Hippocampal formation (tissue), 2 donors: ENCODE measurements at regions not wholly inside any gene's neighbourhood (a gene's known extent, or its start where the extent isn't known, plus 50 kb on each side); places are given as distances from the start of the nearest gene placed in this dataset.
"Not testable (repeated sequence)": the region's sequence is repeated elsewhere in the genome, so short reads cannot be mapped to it uniquely, and the experiment has no call there.

ENCODE experiments used
- DNase-seq, 2 donors: peaks; one replicate each; lab custom pipeline; 2025; lab: John Stamatoyannopoulos, UW

DNA sequence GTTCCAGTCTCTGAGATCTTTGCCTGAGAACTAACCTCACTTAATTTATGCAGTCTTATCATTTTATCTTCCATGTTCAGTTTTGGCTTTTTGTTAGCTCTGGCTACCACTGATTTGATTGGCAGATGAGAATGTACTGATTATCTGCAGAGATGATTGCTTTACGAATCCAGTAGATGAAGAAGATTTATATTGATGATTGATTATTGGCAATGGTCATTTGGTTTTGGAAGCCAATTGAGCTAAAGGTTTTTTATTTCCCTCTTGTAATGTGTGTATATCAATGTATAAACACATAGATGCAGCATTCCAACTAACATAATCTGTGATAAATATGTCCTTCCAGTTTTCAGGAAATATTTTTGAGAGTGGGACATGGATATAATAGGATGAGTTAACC lies 763.6 kb downstream of the CDH11 start:
- DNase-seq = no peak

DNA sequence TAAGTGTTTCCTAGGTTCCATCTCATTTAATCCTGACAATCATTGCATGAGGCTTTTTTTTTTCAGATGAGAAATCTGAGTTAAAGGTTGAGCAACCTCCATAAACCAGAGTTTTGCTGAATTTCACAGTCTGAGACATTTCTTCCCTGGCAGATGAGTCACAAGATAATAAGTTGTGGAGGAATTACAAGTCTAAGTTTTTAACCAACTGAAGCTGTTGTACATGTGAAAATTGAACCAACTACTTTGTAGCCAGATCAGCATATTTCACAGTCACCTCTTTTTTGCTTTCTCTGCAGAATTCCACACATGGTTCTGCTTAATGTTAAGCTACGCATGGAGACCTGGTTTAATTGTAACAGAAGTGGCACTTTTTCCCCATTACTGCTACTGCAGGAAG lies 765.6 kb downstream of the CDH11 start:
- DNase-seq = no peak

DNA sequence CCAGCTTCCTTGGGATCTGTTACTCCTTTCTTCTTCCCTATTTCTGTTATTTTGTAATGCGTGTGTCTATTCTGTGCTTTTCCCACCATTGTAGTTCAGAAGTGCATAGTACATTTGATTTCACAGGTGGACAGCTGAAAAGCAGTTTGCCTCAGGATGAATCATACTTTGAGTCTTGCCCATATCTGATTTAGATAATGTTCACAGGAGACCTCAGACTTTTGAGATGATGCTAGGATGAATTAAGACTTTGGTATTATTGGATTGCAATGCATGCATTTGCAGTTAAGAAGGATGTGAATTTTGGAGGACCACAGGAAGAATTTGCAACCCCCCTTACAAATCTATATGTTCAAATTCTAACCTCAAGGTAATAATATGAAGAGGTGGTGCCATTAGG lies 769.6 kb downstream of the CDH11 start:
- no peak for DNase-seq

DNA sequence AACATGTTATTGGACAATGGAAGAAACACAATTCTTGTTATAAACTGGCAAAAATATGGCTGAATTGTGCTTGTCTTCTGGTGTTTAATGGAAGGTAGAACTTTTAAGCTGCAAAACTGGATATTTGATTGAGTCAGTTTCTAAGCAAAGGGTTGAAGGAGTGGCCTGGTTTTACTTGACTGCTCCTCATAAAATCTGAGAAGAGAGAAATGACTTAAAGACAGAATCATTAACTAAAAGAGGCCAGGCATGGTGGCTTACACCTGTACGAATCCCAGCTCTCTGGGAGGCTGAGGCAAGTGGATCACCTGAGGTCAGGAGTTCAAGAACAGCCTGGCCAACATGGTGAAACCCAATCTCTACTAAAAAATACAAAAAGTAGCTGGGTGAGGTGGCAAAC lies 770.7 kb downstream of the CDH11 start:
- no peak for DNase-seq

DNA sequence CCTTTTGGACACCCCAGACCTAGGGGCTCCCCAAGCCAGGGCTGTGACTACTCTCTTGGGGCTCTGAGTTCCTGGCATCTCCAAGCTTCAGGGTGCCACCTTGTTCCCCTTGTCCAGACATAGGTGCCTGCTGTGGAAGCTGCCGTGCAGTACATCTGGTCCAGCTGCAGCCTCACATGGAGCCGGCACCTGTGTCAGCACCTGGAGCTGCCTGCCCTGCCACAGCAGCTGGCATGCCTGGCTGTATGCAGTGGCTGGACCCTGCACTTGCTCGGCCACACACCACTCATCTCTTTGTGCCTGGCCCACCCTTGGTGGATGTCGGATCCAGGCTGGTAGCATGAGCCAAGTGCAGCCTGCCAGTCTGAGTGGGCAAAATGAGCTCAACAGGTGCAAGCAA lies 775.8 kb downstream of the CDH11 start:
- DNase-seq = no peak

DNA sequence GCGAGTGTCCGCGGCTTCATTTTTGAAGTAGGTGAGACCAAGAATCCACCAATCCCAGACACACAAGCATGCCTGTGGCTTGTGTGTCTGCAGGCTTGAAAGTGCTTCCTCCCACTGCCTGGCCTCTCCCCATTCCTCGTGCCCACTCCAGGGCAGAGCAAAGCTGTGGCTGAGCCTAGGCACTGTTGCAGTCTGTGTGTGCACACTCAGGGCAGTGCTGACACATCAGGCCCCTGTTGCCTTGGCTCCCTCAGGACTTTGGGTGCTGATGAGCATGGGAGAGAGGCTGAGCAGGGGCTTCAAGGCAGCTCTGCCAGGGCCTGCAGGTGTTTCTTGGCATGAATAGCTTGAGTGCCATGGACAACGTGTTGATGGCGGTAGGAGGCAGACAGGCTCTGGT lies 776.7 kb downstream of the CDH11 start:
- no peak for DNase-seq

DNA sequence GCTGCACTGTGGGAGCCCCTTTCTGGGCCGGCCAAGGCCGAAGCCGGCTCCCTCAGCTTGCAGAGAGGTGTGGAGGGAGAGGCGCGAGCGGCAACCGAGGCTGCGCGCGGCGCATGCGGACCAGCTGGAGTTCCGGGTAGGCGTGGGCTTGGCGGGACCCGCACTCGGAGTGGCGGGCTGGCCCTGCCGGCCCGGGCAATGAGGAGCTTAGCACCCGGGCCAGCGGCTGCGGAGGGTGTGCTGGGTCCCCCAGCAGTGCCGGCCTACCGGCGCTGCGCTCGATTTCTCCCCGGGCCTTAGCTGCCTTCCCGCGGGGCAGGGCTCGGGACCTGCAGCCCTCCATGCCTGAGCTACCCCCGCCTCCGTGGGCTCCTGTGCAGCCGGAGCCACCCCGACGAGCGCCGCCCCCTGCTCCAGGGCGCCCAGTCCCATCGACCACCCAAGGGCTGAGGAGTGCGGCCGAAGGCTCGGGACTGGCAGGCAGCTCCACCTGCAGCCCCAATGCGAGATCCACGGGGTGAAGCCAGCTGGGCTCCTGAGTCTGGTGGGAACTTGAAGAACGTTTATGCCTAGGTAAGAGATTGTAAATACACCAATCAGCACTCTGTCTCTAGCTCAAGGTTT lies 777.9 kb downstream of the CDH11 start:
- DNase-seq = not testable (repeated sequence)

DNA sequence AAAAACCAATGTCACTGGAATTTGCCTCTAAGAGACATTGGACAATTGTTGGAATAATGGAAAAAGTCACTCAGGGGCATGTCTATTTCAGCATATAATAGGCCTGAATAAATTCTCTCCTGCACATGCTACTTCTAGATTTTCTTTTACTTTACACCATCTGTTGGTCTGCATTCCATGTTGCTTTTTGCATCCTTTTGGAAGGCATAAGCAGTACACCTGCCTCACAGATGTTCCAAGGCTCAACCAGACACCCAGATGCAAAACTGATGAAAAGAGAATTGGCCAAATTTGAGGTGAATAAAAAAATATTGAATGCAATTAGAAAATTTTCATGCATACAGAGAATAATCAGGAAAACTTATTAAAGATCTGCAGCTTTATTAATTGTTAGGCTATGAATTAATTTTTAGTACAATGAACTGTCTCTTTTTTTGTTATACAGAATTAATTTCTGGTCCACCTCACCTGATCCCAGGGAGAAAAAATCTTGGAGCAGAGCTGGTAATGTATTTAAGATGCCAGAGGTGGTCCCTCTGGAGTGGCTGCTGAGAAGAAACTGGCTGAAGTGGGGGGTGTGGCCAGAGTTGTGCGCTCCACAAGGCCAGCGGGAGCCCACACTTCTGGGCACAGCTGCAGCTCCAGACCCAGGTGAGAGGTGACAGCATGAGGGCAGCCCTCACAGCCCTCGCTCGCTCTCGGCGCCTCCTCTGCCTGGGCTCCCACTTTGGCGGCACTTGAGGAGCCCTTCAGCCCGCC lies 778.6 kb downstream of the CDH11 start:
- no peak for DNase-seq

DNA sequence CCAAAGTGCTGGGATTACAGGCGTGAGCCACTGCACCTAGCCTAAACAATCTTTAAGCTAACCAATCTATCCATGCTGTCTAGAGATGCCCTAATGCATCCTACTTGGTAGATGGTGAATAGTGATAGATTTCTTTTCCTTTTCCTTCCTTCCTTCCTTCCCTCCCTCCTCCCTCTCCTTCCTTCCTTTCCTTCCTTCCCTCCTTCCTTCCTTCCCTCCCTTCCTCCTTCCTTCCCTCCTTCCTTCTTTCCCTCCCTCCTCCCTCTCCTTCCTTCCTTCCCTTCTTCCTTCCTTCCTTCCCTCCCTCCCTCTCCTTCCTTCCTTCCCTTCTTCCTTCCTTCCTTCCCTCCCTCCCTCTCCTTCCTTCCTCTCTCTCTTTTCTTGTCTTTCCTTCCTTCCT lies 780.5 kb downstream of the CDH11 start:
- DNase-seq = not testable (repeated sequence)

DNA sequence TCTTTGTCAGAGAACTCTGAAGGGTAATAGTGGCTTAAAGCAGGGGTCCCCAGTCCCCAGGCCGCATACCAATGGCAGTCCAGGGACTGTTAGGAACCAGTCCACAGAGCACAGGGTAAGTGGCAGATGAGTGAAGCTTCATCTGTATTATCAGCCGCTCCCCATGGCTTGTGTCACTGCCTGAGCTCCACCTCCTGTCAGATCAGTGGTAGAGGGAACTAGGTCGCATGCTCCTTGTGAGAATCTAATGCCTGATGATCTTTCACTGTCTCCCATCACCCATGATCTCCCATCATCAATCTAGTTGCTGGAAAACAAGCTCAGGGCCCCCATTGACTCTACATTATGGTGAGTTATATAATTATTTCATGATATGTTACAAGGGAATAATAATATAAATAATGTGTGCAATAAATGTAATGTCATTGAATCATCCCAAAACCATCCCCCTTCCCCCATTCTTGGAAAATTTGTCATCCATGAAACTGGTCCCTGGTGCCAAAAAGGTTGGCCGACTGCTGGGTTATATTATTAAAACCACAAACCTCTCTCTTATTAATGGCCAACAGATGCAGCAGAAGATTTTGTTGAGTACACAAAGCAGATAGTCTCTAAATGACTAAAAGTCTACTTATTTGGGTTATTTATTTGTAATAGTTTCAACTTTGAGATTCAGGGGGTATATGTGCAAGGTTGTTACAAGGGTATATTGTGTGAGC lies 782.7 kb downstream of the CDH11 start:
- DNase-seq = no peak

DNA sequence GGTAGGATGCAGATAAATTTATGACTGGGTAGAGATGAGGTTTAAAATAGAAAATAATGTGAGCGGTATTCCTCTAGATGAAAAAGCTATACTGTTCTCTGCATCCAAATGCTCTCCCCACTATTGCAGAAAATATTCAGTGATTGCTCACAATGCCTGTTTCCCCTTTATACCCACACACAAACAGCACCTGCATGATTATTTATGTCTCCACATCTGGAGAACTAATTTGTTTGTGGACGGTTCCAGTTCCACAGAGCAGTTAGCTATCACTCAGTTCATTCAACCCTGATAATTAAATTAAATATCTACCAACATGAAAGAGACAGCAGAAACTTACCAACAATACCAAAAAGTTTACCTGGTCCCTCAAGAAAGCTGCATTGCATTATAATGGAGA lies 800.0 kb downstream of the CDH11 start:
- no peak for DNase-seq

DNA sequence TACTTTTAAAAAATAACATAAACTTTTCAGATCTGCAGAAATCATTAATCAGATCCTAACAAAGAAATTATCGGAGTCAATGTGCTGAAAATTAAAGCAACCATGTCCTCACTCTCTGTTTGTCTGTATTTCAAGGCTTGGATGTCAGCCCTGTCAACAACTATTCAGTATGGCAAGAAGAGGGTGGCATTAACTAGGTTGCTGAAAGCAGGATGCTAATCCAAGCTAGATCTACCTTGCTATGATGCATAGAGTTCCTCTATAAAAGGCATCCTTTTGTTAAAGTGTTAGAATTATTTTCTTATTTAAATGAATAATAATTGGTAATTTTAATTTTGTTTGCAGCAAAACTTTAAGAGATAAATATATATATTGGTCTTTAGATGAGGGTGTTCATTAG lies 800.8 kb downstream of the CDH11 start:
- no peak for DNase-seq

DNA sequence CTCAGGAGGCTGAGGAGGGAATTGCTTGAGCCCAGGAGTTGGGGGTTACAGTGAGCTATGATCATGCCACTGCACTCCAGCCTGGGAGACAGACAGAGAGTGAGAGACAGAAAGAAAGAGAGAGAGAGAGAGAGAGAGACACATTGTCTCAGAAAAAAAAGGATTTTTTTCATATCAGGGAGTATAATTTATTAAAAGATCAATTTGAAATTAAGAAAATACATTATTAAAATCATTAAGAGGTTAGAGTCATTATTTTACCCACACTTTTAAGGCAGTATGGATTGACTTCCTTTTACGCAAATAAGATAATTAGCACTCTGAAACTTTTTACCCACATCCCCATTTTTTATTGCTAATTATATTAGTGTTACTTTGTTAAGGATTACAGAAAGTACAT lies 804.3 kb downstream of the CDH11 start:
- DNase-seq = no peak

DNA sequence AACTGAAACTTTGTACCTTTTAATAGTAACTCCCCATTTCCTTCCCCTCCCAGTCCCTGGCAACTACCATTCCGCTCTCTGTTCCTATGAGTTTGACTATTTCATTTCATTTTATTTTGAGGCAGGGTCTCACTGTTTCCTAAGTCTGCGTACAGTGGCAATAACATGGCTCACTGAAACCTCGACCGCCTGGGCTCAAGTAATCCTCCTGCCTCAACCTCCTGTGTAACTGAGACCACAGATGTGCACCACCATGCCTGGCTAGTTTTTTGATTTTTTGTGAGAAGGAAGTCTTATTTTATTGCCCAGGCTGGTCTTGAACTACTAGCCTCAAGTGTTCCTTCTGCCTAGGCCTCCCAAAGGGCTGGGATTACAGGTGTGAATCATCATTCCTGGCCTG lies 808.1 kb downstream of the CDH11 start:
- DNase-seq = no peak

DNA sequence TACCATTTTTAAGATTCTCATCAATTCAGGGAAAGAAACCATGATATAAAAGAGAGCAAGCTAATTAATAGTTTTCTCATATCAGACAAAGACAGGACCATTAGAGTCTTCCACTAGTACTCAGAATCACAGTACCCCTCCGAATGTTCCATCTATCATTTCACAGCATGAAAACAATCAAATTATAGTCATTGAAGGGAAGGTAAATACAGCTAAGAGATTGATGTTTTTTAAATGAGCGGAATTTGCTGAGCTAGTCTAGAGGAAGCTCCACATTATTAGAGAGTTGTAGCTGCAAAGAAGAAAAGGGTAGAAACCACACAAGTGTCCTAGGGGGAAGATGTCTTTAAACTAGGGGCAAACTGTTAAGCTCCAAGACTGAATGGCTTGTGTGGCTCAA lies 808.9 kb downstream of the CDH11 start:
- DNase-seq = no peak

DNA sequence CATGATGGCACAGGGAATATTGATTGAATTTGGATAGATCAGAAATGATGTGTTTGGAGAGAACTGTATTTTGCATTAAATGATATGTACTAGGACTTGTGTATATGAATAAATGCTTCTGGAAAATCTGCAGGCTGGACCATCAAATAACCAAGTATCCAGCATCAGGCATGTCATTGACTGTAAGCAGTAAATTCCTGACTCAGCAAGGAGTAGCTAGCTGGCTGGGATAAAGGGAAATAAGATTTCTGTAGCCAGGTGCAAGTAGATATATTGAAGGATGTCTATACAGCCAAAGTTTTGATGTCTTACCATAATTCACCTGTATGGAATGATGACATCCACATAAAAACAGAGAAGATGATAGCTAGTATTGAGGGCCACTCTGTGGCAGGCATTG lies 809.6 kb downstream of the CDH11 start:
- DNase-seq = no peak

DNA sequence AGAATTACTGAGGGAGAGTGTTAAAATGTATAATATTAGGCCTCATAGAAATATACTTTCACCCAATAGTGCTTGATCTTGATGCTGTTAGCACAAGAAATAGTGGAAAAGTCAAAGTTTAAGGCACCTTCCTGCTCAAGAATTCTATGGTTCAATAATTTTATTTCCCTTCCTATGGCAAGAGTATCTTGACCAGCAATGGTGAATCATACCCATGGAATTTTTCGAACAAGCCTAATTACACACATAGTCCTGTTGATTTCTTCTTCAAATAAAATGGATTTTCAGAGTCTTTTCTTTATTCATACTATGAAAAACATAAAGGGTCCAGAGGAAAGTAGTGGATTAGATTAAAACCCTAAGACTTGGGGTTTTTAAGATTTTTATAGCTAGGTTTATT lies 810.6 kb downstream of the CDH11 start:
- no peak for DNase-seq

DNA sequence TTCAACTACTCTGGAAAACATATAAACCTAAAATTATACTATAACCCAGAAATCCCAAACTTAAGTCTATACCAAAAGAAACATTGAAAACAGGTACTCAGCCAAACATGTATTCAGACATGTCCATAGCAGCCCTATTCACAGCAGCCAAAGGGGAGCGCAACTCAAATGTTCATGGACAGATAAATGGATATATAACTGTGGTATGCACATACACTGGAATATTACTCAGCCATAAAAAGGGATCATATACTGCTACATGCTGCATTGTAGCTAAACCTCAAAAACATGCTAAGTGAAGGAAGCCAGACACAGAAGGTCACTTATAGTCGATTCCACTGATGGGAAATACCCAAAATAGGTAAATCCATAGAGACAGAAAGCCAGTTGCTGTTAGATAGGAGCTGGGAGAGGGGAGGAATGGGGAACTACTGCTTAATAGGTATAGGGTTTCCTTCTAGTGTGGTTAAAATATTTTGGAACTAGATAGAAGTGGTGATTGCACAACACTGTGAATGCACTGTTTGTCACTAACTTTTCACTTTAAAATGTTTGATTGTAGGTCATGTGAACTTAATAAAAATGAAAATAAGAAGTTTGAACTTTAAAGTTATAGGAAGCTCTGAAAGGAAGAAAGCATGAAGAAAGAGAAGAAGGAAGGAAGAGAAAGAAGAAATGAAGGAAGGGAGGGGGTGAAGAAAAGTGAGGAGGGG lies 812.3 kb downstream of the CDH11 start:
- no peak for DNase-seq

DNA sequence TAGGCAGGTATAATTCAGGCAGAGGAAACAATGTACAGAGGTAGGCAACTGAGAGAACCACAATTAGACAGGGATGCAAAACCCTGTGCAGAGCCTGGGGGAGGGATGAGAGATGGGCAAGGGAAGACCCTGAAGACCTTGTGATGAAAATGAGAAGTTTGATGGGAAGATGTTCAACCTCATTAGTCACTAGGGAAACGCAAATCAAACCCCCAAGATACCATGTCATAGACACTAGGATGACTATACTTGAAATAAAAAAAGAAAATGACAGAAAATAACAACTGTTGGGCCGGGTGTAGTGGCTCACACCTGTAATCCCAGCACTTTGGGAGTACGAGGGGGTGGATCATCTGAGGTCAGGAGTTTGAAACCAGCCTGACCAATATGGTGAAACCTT lies 813.1 kb downstream of the CDH11 start:
- no peak for DNase-seq

DNA sequence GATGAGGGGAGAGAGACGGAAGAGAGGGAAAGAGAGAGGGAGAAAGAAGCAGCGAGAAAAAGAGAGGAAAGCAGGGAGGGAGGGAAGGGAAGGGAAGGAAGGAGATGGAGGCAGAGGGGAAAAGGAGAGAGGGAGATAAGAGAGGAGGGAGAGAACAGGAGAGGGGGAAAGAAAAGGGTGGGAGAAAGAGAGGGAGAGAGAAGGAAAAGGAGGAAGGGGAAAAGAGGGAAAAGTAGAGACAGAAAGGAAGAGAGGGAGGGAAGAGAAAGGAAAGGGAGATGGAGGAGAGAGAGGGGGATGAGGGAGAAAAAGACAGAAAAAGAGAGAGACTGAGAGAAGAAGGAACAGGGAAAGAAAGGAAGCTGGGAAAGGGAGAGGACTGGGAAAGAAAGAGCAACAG lies 814.4 kb downstream of the CDH11 start:
- DNase-seq = no peak

DNA sequence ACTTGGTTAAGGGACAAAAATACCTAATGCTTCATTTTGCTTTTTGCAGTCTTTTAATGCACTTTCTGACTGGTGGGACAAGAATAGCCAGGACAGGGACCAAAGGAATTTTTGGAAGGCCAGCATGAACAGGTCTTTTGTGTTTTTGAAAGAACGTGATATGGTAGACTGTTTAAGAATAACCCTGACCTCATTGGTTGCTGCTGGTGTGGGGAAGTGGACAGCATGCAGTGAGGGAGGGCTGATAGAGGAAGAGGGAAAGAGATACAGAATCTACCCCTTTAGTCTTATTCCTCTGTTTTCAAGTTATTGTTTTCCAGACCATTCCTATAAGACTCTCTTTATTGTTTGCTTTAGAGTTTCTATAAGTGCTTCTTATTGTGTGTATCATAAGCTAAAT lies 816.2 kb downstream of the CDH11 start:
- DNase-seq = no peak

DNA sequence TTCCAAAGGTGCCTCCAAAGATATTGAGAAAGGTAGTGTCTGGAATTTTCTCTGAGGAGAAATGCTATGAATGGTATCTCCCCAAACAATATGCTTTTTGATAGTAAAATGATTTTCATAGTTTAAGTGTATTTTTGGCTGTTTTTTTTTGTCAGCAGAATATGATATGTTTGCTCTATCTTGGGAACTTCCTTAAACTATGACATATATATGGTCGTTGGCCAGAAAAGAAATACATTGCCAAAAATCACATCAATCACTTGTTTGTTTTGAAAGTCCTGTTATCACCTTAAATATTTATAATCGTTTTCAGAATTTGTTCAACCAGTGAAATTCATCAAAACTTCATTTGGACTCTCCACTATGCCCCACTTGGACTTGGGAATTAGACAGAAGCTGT lies 816.9 kb downstream of the CDH11 start:
- no peak for DNase-seq

DNA sequence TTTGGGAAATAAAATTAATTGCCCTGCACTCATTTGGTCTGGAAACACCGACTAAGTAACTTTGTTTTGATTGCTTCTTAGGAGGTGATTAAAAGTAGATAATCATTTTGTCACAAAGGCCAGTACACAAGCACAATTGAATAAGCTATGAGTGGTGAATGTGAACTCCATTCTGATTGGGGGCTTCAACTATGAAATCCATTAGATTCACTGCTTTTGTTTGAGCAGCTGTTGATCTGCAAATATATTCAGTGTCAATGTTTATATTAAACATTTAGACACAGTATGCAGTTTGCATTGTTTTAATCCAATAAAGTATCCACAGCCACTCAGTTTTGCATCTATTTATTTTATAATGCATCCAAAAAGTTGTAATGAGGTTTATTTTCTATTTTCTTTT lies 817.5 kb downstream of the CDH11 start:
- no peak for DNase-seq
